Keratinocyte (primary cell): ENCODE measurements at regions not wholly inside any gene's neighbourhood (a gene's known extent, or its start where the extent isn't known, plus 50 kb on each side); places are given as distances from the start of the nearest gene placed in this dataset.

Experiments
- DNase-seq: peaks from one replicate; pipeline ENCODE4 v3.0.0-alpha.2; 2011; ENCODE audit warnings: low read depth, missing footprints, low spot score
- FAIRE-seq: peaks from 2 replicates; lab custom pipeline; 2011; peaks lifted over from hg19 to GRCh38; lab: Jason Lieb, UNC
- H2AFZ ChIP-seq: 2 replicates; pipeline ENCODE4 v1.6.0; 2012; ENCODE audit warnings: low read length, control low read depth, inconsistent platforms; ENCODE audit not compliant: control insufficient read depth
- H3K27ac ChIP-seq: 2 replicates; pipeline ENCODE4 v1.5.1; 2011; ENCODE audit warnings: low read length; ENCODE audit not compliant: control insufficient read depth, insufficient read depth
- H3K27me3 ChIP-seq: 3 replicates; pipeline ENCODE4 v1.6.0; 2011; ENCODE audit warnings: low read length; ENCODE audit not compliant: control insufficient read depth, insufficient read depth; ENCODE audit errors: extremely low read depth
- H3K36me3 ChIP-seq, 2 experiments: 2 replicates in 1 of 2; 3 replicates in 1 of 2; pipeline ENCODE4 v1.5.1; 2011; ENCODE audit warnings: low read length in 2 of 2, mild to moderate bottlenecking in 1 of 2; ENCODE audit not compliant: control insufficient read depth in 2 of 2, insufficient read depth in 2 of 2; ENCODE audit errors: extremely low read depth in 1 of 2
- H3K4me1 ChIP-seq: 3 replicates; pipeline ENCODE4 v1.5.1; 2011; ENCODE audit warnings: low read length; ENCODE audit not compliant: control insufficient read depth, insufficient read depth; ENCODE audit errors: extremely low read depth
- H3K4me2 ChIP-seq: 3 replicates; pipeline ENCODE4 v1.6.0; 2011; ENCODE audit warnings: low read depth, low read length; ENCODE audit not compliant: control insufficient read depth, insufficient read depth; ENCODE audit errors: extremely low read depth
- H3K4me3 ChIP-seq, 3 experiments: fragments of 200-600 bp in 1 of 3; sonication (generic) in 1 of 3; 2 replicates in 2 of 3; 3 replicates in 1 of 3; pipeline ENCODE4 v1.5.1; 2011 to 2016; ENCODE audit warnings: low read length in 3 of 3, mild to moderate bottlenecking in 3 of 3, control low read depth in 2 of 3, inconsistent platforms in 1 of 3, low read depth in 1 of 3, mixed read lengths in 1 of 3, mixed run types in 1 of 3, moderate library complexity in 1 of 3; ENCODE audit not compliant: control insufficient read depth in 2 of 3, insufficient read depth in 2 of 3; ENCODE audit errors: extremely low read depth in 1 of 3
- H3K79me2 ChIP-seq: 2 replicates; pipeline ENCODE4 v1.6.0; 2012; ENCODE audit warnings: low read length; ENCODE audit not compliant: control insufficient read depth, insufficient read depth
- H3K9ac ChIP-seq: 3 replicates; pipeline ENCODE4 v1.6.0; 2011; ENCODE audit warnings: low read length; ENCODE audit not compliant: control insufficient read depth, insufficient read depth; ENCODE audit errors: extremely low read depth
- H3K9me1 ChIP-seq: 3 replicates; pipeline ENCODE4 v1.6.0; 2011; ENCODE audit warnings: low read length; ENCODE audit not compliant: control insufficient read depth, insufficient read depth; ENCODE audit errors: extremely low read depth
- H3K9me3 ChIP-seq: 2 replicates; pipeline ENCODE4 v1.5.1; 2012; ENCODE audit warnings: low read depth, low read length; ENCODE audit not compliant: control insufficient read depth
- H4K20me1 ChIP-seq: 3 replicates; pipeline ENCODE4 v1.6.0; 2011; ENCODE audit warnings: low read length; ENCODE audit not compliant: control insufficient read depth, insufficient read depth; ENCODE audit errors: extremely low read depth
- CTCF ChIP-seq, 3 experiments: IDR thresholded peaks in 1 of 3; conservative IDR thresholded peaks in 1 of 3; optimal IDR thresholded peaks in 1 of 3; 2 replicates in 2 of 3; 3 replicates in 1 of 3; pipeline versions ENCODE3 to v1.5.1; 2011; ENCODE audit warnings: low read length in 3 of 3, mild to moderate bottlenecking in 3 of 3, moderate library complexity in 2 of 3, control low read depth in 1 of 3, inconsistent platforms in 1 of 3; ENCODE audit not compliant: insufficient read depth in 2 of 3; ENCODE audit errors: extremely low read depth in 1 of 3
- EZH2 ChIP-seq: IDR thresholded peaks from one replicate; pipeline ENCODE4 v1.6.1; 2012; ENCODE audit warnings: inconsistent platforms, mild to moderate bottlenecking, low read length, moderate library complexity
- dilution Hi-C: fragments of 300-500 bp; cut with MboI; formaldehyde crosslinking; loops from one replicate; pipeline ENCODE4 v1.7.0; 2020; ENCODE audit warnings: low sequenced_read_pairs; ENCODE audit not compliant: extremely low pct_ligation_motif_present

DNA sequence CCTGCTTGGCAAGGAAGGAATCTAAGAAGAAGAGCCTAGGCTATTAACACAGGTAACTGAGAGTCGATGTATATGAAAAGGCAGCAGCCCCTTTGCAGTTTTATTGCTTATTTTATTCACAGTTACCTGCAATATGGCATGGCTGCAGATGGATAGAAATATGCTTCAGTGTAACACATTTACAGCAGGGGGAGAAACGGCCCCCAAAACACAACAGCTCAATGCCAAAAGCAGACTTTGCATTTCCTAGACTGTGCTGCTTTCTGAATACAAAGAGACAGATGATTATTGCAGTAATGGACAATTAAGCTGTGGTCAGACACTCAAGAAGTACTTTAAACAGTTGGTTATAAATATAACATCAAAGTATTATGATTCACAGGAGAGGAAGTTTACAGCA, 108.0 kb upstream of the CDH13 start:
- H3K4me2 ChIP-seq, result no peak overlapping the region
- H4K20me1 ChIP-seq, result no peaks in the 10 kb centered on the region
- no peak overlapping the region for H3K4me3 ChIP-seq
- no peak overlapping the region for H3K27ac ChIP-seq
- H3K36me3 ChIP-seq, result no peaks in the 10 kb centered on the region
- H3K9me3 ChIP-seq, result no peaks in the 10 kb centered on the region
- dilution Hi-C loops, result no loop called here
- no peak overlapping the region for H3K9ac ChIP-seq
- no peaks in the 10 kb centered on the region for H3K79me2 ChIP-seq
- FAIRE-seq (no peak), DNase-seq (no peak)
- H2AFZ ChIP-seq, result no peak overlapping the region
- H3K4me1 ChIP-seq, result no peaks in the 10 kb centered on the region
- H3K27me3 ChIP-seq, result peaks cover 11% of the 10 kb centered on the region
- no peak for TF ChIP-seq EZH2
- TF ChIP-seq CTCF (optimal IDR thresholded peaks at IDR 0.05 in 1 of 3, IDR thresholded peaks at IDR 0.05 in 1 of 3, conservative IDR thresholded peaks at IDR 0.05 in 1 of 3; ENCODE audit: extremely low read depth in 1 of 3, insufficient read depth in 2 of 3, low read length in 3 of 3), result no peak
- H3K9me1 ChIP-seq, result no peaks in the 10 kb centered on the region

DNA sequence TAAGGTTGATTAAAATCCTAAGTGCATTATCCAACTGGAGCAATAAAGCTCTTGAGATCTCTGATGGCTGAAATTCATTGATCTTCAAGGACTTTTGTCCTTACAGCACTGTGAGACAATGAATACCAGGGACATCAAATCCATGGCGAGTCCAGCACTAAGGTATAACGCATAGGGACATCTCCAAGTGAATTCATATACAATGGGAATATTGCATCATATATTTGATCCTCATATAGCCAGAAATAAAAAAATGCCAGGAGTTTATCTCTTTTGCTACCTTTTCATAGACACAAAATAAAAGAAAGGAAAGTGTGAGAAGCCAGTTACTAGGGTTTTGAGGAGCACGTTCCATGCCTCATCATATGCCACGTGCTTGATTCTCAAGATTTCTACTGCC, 112.5 kb upstream of the CDH13 start:
- Histone ChIP-seq H3K27me3 (peaks cover 15% of the 10 kb centered on the region), H3K4me3 (no peak overlapping the region), H3K36me3 (no peaks in the 10 kb centered on the region), H3K9me3 (no peaks in the 10 kb centered on the region), H4K20me1 (no peaks in the 10 kb centered on the region), H3K4me2 (no peak overlapping the region), H3K4me1 (no peaks in the 10 kb centered on the region), H3K79me2 (no peaks in the 10 kb centered on the region), H2AFZ (no peak overlapping the region), H3K9ac (no peak overlapping the region), H3K27ac (no peak overlapping the region), H3K9me1 (no peaks in the 10 kb centered on the region)
- dilution Hi-C loops, result no loop called here
- DNase-seq, result no peak
- TF ChIP-seq EZH2, result no peak
- TF ChIP-seq CTCF (optimal IDR thresholded peaks at IDR 0.05 in 1 of 3, IDR thresholded peaks at IDR 0.05 in 1 of 3, conservative IDR thresholded peaks at IDR 0.05 in 1 of 3; ENCODE audit: extremely low read depth in 1 of 3, insufficient read depth in 2 of 3, low read length in 3 of 3), result no peak
- no peak for FAIRE-seq
